Right lobe of liver (tissue), 4 donors: ENCODE measurements at regions not wholly inside any gene's neighbourhood (a gene's known extent, or its start where the extent isn't known, plus 50 kb on each side); places are given as distances from the start of the nearest gene placed in this dataset.

Source experiments
- CTCF ChIP-seq, 4 donors: fragments of 200-600 bp in 3 of 4; fragments of 450-650 bp in 1 of 4; IDR thresholded peaks; one replicate each; pipeline versions ENCODE4 v1.5.1 to v1.8.0; 2016 to 2022; ENCODE audit warnings: antibody characterized with exemption in 4 of 4, mild to moderate bottlenecking in 2 of 4
- POLR2A ChIP-seq: fragments of 450-650 bp; IDR thresholded peaks from one replicate; pipeline ENCODE4 v1.6.1; 2017; ENCODE audit warnings: antibody characterized with exemption, mild to moderate bottlenecking
- donor health status: DM: no; HTN: no; CAD: no.
- donor health status: DM: no; HTN: no; CAD: no.
- donor health status: DM: no; HTN: yes; CAD: no.

DNA sequence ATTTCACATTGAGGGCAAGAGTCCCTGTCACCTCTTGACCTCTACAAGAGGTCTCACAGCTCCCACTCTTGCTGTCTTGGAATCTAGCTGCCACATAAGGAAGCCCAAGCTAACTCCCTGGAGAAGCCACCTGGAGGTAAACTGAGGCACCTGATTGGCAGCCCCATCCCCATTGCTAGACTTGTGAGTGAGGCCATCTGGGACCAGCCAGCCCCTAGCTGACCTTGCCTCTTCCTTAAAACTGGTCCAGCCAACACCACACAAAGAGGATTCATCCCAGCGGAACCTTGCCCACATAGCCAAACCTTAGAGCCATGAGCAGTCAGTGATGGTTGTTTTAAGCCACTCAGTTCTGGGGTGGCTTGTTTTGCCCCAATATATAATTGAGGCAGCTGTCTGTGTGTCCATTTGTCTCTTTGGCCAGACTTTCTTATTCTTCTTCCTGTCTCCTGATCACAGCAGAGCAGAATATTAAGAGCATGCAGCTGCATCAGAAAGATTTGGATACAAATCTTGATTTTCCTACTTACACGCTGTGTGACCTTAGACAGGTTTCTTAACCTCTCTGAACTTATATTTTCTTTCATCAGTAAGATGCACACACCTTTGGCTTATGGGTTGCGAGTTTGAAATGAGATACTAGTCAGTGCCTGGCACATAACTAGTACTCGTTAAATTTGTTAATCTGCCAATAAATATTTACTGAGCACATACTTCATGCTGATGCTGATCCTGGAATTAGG is 74.3 kb upstream of the TP53I11 start:
- TF ChIP-seq CTCF (IDR thresholded peaks at IDR 0.05) (no peak), POLR2A (no peak)
